ENCODE measurements at regions not wholly inside any gene's neighbourhood (a gene's known extent, or its start where the extent isn't known, plus 50 kb on each side); places are given as distances from the start of the nearest gene placed in this dataset.

- DNase-seq (ENCODE audit: low read depth in 2 of 2) = no peak
Measured at GRCh38 chr1:181326348-181326747, 157.0 kb upstream of the CACNA1E start.

GRCh38 chr1:181327796-181328195 lies 155.5 kb upstream of the CACNA1E start:
- DNase-seq (ENCODE audit: low read depth in 2 of 2) = no peak

- DNase-seq (ENCODE audit: low read depth in 2 of 2) = no peak
Measured at GRCh38 chr1:181334724-181335123, 148.6 kb upstream of the CACNA1E start.

- DNase-seq (ENCODE audit: low read depth in 2 of 2) = no peak
Measured at GRCh38 chr1:181335631-181336030, 147.7 kb upstream of the CACNA1E start.

GRCh38 chr1:181341026-181341632 lies 142.2 kb upstream of the CACNA1E start:
- no peak for DNase-seq (ENCODE audit: low read depth in 2 of 2)

- no peak for DNase-seq (ENCODE audit: low read depth in 2 of 2)
Measured at GRCh38 chr1:181344091-181344490, 139.2 kb upstream of the CACNA1E start.

GRCh38 chr1:181345146-181345545 lies 138.2 kb upstream of the CACNA1E start:
- DNase-seq (ENCODE audit: low read depth in 2 of 2) = no peak

- no peak for DNase-seq (ENCODE audit: low read depth in 2 of 2)
Measured at GRCh38 chr1:181347495-181348390, 135.6 kb upstream of the CACNA1E start.

GRCh38 chr1:181349512-181349911 lies 133.8 kb upstream of the CACNA1E start:
- no peak for DNase-seq (ENCODE audit: low read depth in 2 of 2)

GRCh38 chr1:181350131-181350530 lies 133.2 kb upstream of the CACNA1E start:
- no peak for DNase-seq (ENCODE audit: low read depth in 2 of 2)

GRCh38 chr1:181351740-181352139 lies 131.6 kb upstream of the CACNA1E start:
- DNase-seq (ENCODE audit: low read depth in 2 of 2) = no peak

GRCh38 chr1:181352695-181353094 lies 130.6 kb upstream of the CACNA1E start:
- no peak for DNase-seq (ENCODE audit: low read depth in 2 of 2)

GRCh38 chr1:181353526-181353925 lies 129.8 kb upstream of the CACNA1E start:
- DNase-seq (ENCODE audit: low read depth in 2 of 2) = no peak

GRCh38 chr1:181354865-181355264 lies 128.5 kb upstream of the CACNA1E start:
- DNase-seq (ENCODE audit: low read depth in 2 of 2) = no peak

GRCh38 chr1:181356505-181357340 lies 126.6 kb upstream of the CACNA1E start:
- DNase-seq (ENCODE audit: low read depth in 2 of 2) = no peak

- no peak for DNase-seq (ENCODE audit: low read depth in 2 of 2)
Measured at GRCh38 chr1:181359012-181359411, 124.3 kb upstream of the CACNA1E start.

- no peak for DNase-seq (ENCODE audit: low read depth in 2 of 2)
Measured at GRCh38 chr1:181364801-181365200, 118.5 kb upstream of the CACNA1E start.

GRCh38 chr1:181366910-181367309 lies 116.4 kb upstream of the CACNA1E start:
- DNase-seq (ENCODE audit: low read depth in 2 of 2) = no peak

GRCh38 chr1:181369416-181369815 lies 113.9 kb upstream of the CACNA1E start:
- no peak for DNase-seq (ENCODE audit: low read depth in 2 of 2)

- DNase-seq (ENCODE audit: low read depth in 2 of 2) = no peak
Measured at GRCh38 chr1:181383695-181384094, 99.6 kb upstream of the CACNA1E start.

- DNase-seq (ENCODE audit: low read depth in 2 of 2) = no peak
Measured at GRCh38 chr1:181386340-181386739, 97.0 kb upstream of the CACNA1E start.

- no peak for DNase-seq (ENCODE audit: low read depth in 2 of 2)
Measured at GRCh38 chr1:181386951-181387350, 96.4 kb upstream of the CACNA1E start.
